WI38 (cell line): ENCODE measurements at regions not wholly inside any gene's neighbourhood (a gene's known extent, or its start where the extent isn't known, plus 50 kb on each side); places are given as distances from the start of the nearest gene placed in this dataset.

Experiments
- H3K4me3 ChIP-seq: 2 replicates; pipeline ENCODE4 v1.5.1; 2011; ENCODE audit warnings: low read depth, mild to moderate bottlenecking, control low read depth, low read length
- TF ChIP-seq, protein P1 (sequence below): IDR thresholded peaks from 2 replicates; pipeline ENCODE4 v1.5.1; 2012; ENCODE audit warnings: low read depth, mild to moderate bottlenecking, control low read depth, low read length

DNA sequence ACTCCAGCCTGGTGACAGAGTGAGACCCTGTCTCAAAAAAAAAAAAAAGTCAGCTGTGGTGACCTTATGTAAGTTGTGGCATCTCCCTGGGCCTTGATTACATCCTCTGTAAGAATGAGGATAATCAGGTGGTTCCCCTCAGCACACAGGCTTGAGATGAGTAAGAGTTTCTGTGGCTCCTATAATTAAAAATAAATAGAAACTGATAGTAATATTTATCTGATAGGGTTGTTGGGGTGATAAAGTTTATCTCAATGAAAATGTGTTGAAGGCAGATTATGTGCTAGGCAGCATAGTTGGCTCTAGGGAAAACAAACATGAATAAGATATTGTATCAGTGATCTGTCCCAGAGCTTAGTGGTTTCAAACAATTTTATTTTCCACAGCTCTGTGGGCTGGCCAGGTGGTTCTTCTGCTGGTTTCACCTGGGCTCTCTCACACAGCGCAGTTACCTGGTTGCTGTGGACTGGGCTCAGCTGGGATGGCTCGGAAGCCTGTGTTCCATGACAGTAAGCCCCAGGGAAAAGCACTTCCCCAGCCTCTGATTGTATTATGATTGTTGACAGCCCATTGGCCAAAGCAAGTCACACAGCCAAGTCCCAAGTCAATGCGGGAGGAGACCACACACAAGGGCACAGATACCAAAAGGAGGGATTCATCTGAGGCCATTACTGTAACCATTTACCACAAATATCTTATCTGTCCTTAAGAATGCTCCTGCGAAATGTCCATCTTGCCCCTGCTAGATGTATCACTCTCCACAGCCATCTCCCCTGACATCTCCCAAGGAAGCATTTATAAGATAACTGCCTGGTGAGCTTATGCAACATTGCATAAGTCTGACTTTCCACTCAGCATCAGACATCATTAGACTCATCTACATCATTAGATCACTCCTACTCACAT lies 151.7 kb downstream of the NUAK1 start:
- H3K4me3 ChIP-seq: no peak overlapping the region
- TF ChIP-seq, protein P1, sequence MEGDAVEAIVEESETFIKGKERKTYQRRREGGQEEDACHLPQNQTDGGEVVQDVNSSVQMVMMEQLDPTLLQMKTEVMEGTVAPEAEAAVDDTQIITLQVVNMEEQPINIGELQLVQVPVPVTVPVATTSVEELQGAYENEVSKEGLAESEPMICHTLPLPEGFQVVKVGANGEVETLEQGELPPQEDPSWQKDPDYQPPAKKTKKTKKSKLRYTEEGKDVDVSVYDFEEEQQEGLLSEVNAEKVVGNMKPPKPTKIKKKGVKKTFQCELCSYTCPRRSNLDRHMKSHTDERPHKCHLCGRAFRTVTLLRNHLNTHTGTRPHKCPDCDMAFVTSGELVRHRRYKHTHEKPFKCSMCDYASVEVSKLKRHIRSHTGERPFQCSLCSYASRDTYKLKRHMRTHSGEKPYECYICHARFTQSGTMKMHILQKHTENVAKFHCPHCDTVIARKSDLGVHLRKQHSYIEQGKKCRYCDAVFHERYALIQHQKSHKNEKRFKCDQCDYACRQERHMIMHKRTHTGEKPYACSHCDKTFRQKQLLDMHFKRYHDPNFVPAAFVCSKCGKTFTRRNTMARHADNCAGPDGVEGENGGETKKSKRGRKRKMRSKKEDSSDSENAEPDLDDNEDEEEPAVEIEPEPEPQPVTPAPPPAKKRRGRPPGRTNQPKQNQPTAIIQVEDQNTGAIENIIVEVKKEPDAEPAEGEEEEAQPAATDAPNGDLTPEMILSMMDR: no peak

DNA sequence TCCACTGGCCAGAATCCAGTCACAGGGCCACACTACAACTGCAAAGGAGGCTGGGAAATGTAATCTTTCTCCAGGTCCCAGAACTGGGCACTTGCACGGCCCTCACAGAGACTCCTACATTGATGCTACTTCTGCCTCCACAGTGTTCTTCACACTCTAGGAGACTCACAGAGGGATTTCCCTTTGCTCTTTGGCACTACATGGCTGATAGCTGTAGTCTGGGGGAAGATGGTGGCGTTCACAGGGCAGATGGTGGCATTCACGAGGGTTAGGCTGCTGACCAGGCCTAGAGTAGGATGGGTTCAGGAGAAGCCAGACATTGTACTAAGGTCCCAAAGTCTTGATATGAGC lies 151.1 kb downstream of the NUAK1 start:
- H3K4me3 ChIP-seq: no peak overlapping the region
- TF ChIP-seq, protein P1: no peak

DNA sequence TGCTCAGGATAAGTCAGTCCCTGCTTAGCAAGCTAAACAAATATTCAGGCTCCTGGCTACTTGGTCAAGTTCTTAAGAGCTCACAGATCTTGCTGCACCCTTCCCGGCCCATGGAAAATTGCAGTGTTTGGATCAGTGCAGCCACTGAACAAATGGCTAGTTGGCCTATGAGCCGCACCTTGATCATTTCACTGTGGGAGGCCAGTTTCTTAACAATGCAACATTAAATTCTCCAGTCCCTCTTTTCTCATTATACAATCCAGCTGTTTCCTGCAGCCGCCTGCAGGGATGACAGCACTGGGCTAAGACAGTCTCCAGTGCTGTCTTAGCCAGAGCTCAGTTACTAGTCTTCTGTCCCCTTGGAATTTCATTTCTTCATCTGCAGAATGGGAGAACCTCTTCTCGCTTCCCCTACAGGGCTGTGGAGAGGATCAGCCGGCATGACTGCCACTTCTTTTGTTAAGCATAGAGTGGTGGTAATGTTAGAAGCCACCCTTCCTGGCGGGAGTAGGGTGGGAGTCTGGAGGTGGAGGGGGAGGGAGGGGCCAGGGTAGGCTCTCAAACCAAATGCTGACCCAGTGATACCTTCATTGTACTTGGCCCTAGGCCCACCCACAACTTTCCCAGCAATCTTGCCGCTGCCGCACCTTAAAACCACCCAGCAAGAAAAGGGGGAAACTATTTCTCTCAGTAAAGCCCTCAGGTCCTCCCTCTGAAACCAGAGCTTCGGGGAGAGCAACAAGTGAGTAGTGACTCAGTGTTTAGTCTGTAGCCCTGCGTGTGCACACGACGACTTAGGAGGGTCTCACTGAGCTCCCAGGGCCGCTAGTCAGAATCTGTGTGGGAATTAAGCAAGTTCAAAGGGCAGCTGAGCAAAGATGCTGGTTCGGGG lies 145.7 kb downstream of the NUAK1 start:
- TF ChIP-seq, protein P1: no peak
- no peak overlapping the region for H3K4me3 ChIP-seq

DNA sequence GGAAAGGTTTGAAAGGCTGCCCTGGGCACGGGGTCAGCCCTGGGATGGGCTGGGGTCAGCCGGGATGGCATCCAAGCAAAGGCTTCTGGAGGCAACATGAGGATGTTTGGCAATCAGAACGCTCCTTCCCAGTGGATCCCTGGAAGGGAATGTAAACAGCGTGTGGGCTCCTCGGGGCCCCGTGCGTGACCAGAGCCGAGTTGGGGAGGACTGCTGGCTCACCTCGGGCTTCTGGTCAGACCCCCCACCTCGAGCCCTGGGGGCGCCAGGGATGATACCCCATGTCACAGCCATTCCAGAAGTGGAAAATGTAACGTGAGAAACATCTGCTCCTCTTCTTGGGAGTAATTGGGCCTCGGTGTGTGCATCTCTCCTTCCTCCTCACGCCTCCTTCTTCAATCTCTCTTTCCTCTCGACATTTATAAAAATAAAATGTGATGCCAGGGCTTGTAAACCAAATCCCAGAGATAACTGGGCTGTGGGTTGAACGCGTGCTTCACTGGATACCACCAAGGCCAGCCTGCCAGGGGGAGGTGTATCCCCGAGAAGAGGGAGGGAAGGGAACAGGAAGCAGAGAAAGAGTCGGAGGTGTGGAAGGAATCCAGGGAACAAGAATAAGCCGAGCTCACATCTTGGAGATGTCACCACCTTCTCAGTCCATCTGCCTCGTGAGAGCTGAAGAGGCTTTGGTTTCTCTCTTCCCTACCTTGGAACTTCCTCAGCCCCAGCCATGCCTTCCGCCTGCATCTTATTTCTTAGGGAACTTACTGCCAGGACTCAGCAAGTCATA lies 144.8 kb downstream of the NUAK1 start:
- H3K4me3 ChIP-seq: no peak overlapping the region
- TF ChIP-seq, protein P1: no peak

DNA sequence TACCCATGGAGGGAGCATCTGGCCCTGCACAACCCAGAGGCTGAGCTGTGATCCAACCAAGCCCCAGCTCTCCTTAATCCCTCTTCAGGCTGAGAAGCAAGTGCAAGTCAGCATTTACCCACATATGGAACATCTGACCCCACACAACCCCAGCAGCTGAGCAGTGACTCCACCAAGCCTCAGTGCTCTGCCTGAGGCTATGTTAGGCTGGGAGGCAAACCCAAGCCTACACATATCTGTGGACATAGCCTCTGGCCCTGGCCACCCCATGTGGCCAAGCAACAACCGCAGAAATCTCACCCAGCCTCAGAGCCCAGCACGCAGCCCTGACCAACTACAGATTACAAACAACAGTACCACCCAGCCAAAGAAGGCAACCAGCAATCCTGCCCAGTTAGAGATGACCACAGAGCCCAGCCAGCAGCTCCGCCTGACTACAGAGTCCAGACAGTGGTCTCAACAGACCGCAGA lies 142.8 kb downstream of the NUAK1 start:
- TF ChIP-seq, protein P1: no peak
- H3K4me3 ChIP-seq: no peak overlapping the region

DNA sequence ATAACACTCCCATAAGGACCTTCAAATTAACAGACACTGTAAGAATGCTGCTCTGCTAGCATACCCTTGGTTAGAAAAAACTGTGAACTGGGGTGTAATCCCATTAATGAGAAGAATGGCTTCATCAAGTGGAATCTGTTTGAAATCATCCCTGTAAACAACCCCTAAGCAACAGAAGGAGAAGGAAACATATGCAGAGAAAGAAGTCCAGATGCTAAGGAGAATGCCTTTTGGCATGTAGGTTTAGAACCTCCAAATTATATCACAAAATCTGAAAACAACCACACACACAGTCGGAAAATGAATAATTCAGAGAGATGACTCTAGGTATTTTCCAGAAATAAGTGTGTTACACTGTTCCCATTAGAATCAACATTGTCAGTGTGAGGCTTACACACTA lies 140.2 kb downstream of the NUAK1 start:
- TF ChIP-seq, protein P1: no peak
- H3K4me3 ChIP-seq: no peak overlapping the region
